Lower leg skin (tissue), 3 donors: ENCODE measurements at regions not wholly inside any gene's neighbourhood (a gene's known extent, or its start where the extent isn't known, plus 50 kb on each side); places are given as distances from the start of the nearest gene placed in this dataset.

Experiments used
- POLR2A ChIP-seq, 2 donors: fragments of 450-650 bp; IDR thresholded peaks; one replicate each; pipeline ENCODE4 v1.6.1; 2016 to 2017; ENCODE audit warnings: antibody characterized with exemption in 2 of 2, mild to moderate bottlenecking in 1 of 2, moderate library complexity in 1 of 2
- TF ChIP-seq, protein P1 (sequence below), 3 donors: fragments of 450-650 bp; IDR thresholded peaks; one replicate each; pipeline ENCODE4 v1.5.1; 2016; ENCODE audit warnings: antibody characterized with exemption in 3 of 3, mild to moderate bottlenecking in 3 of 3, moderate library complexity in 2 of 3

DNA sequence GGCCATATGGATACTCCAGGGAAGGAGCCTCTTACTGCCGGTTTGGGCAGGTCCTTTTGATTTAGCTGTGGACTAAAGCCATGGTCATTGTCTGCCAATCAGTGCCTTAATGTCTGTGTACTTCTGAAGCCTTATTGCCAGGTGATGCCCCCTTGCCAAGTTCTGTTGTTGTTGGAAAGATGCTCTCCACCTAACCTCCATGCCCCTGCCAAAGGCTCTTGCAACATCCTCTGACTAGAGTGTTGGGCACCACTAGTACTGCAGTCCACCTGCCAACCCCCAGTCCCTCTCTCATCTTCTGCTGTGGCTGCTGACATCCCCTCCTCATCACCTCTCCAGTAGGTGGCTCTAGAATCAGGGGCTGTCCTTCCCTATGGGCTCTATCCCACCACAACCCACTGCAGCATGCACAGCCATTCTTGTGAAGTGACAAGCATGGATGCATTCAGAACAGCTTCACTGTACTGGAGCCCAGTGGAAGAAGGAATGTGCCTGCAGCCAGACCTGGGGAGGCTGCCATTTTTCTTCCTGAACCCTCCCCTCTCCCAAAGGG is 375.3 kb upstream of the CDH5 start:
- no peak for TF ChIP-seq POLR2A (IDR thresholded peaks at IDR 0.05)
- TF ChIP-seq, protein P1, sequence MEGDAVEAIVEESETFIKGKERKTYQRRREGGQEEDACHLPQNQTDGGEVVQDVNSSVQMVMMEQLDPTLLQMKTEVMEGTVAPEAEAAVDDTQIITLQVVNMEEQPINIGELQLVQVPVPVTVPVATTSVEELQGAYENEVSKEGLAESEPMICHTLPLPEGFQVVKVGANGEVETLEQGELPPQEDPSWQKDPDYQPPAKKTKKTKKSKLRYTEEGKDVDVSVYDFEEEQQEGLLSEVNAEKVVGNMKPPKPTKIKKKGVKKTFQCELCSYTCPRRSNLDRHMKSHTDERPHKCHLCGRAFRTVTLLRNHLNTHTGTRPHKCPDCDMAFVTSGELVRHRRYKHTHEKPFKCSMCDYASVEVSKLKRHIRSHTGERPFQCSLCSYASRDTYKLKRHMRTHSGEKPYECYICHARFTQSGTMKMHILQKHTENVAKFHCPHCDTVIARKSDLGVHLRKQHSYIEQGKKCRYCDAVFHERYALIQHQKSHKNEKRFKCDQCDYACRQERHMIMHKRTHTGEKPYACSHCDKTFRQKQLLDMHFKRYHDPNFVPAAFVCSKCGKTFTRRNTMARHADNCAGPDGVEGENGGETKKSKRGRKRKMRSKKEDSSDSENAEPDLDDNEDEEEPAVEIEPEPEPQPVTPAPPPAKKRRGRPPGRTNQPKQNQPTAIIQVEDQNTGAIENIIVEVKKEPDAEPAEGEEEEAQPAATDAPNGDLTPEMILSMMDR (IDR thresholded peaks at IDR 0.05) = no peak
